Pulmonary artery endothelial cell (primary cell): ENCODE measurements at regions not wholly inside any gene's neighbourhood (a gene's known extent, or its start where the extent isn't known, plus 50 kb on each side); places are given as distances from the start of the nearest gene placed in this dataset.

Source experiments
- DNase-seq: peaks from one replicate; pipeline ENCODE4 v3.0.0-alpha.2; 2011; ENCODE audit warnings: low read depth, low spot score

DNA sequence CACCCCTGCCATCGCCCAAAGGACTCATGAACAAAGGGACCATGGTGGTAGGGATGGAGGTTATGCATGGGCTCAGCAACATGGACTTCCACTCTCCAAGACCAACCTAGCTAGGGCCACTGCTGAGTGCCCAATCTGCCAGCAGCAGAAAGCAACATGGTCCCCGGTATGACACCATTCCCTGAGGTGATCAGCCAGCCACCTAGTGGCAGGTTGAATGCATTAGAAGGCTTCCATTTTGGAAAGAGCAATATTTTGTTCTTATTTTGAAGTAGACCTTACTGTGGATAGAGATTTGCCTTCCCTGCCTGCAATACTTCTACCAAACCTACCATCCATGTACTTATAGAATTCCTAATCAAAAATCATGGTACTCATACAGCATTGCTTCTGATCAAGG is 99.8 kb downstream of the METTL4 start:
- no peak for DNase-seq

DNA sequence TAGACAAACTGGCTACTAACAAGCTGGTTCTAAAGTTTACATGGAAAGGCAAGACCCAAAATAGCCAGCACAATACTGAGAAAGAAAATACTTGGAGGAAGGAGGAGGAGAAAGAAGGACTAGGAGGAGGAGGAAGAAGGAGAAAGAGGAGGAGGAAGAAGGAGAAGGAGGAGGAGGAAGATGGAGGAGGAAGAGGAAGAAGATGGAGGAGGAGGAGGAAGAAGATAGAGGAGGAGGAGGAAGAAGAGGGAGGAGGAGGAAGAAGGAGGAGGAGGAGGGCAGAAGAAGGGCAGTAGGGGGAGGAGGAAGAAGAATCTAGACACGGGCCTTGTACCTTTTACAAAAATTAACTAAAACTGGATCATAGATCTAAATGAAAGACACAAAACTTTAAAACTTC is 92.6 kb downstream of the METTL4 start:
- DNase-seq = no peak

DNA sequence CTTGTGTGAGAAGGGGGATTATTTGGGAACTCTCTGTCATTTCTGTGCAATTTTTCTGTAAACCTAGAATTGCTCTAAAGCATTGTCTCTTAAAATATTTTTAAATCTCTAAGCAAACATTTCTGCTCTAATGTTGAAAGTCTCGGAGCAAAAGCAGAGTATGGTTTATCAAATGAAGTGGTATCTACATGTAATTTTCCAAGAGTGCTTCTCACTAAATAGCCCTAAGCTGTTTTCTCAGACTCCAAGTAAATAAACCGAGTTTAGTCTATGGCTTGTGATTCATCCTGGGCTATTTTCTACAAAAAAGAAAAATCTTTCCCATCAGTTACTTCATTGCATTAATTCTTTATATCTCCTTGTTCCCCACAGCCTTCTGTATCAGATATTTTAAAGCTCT is 90.8 kb downstream of the METTL4 start:
- DNase-seq = no peak

DNA sequence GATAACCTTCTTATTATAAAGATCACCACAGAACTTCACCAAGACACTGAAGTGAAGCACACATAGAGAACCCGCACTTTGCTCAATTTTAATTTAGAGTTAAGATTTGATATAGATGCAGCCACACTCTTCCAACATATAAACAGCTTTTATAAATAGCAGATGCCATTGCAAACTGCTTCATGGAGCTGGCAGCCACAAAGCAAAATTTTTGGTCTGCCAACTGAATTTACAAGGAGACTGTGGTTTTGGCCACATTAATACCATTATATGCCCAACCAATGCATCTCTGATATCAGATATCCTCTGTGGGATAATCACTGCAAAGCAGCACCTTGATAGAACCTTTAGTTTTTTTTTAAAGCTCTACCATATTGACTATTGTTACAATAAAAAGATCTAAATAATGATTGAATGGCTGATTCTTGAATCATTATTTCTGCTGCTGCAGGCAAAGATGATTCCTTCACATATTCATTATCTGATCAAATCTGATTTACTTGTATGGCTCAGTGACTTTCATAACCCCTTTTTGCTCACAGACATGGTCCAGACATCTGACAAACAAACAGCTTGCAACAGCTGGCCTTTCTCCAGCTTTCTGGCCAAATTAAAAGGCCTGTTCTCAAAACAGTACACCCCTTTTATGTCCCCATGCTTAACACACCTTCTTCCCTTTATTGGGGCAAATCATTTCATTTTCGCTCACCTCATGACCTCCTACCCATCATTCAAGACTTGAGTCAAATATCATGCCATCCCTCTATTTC is 88.4 kb downstream of the METTL4 start:
- DNase-seq = no peak

DNA sequence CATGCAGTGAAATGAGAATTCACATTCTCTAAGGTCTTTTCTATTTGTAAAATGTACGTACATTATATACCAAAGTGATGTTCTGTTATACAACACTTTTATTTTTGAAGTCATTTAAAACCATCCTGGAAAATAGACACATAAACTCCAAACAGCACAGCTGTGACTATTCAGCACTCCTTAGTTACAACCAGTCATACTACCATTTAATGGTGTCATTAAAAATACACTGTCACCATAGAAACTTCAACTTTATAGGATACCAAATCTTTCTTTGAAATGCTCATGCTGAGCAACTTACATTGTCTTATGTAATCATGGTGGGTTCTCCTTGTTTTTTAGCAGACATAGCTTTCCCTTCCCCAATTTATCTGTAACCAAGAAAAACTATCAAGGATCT is 85.3 kb downstream of the METTL4 start:
- DNase-seq = no peak

DNA sequence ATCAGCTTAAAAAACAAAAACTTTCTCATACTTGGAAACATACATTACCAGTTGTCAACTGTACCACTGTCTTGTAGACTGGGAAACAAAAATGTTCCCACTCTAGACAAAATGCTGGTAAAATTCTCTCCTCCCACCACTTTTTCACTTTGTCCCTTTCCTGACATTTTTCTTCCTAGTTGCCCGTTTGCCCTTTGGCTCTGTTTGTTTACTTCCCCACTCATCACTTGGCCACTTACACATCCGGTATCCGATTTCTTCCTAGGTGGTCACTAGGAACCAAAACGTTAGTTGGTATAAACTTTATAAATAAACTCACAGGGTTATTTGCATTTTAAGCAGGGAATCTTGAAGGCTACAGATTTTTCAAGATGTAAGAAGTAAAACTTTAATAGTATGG is 84.9 kb downstream of the METTL4 start:
- DNase-seq = no peak
